HG03060 (cell line): ENCODE measurements at regions not wholly inside any gene's neighbourhood (a gene's known extent, or its start where the extent isn't known, plus 50 kb on each side); places are given as distances from the start of the nearest gene placed in this dataset.

ENCODE experiments used
- ATAC-seq: cut with Tn5 transposase; IDR thresholded peaks from one replicate; pipeline ENCODE4 v1.9.1; 2021; ENCODE audit warnings: low read depth, moderate number of reproducible peaks; ENCODE audit not compliant: unreplicated experiment

DNA sequence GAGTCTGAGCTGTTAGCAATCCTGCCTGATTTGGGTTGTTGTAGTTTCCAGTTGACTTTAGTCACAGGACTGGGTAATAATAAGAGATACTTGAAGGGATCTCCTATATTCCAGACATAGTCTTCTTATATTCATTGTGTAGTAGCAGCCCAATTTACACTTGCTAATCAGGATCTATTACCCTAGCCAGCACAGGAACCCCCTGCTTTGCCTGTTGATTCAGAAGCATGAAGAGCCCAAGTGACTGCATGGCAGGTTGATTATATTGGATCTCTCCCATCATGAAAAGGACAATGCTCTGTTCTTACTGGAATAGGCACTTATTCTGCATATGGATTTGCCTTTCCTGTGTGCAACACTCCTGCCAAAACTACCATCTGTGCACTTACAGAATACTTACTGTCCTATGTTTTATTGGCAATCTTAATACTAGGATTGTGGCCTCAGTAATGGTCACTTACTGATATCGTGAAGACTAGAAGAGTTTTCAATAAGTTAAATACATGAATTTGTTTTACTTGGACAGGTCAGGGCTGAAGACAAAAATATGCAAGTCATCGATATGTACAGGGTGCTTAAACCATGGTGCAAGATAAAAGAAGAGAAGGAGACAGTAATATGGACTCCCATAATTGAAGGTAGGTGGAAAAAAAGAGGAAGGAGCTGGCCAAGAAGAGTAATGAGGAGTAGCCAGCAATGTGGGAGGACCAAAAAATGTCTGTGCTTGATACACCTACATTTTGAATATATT lies 304.1 kb downstream of the MCTP2 start:
- no peak for ATAC-seq

DNA sequence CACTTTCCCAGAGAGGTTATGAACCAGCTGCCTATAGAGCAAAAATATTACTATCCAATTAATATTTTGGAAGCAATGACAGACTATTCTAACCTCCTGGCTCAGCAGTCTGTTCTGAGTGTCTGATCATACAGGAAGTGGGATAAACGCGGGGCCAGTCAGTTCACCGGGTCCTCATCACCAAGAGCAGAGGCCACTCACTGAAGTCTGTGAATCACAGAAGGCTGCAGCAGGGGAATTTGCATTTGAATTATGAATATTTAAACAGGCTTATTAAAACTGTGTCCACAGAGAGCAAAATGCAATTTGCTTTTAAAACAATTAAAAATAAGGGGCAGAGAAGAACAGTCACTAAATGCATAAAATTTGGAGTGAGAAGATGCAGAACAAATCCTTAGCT lies 305.2 kb downstream of the MCTP2 start:
- ATAC-seq = no peak

- ATAC-seq = no peak
Observed at GRCh38 chr15:94538280-94538679, 306.9 kb downstream of the MCTP2 start.

GRCh38 chr15:94542391-94542790 lies 311.0 kb downstream of the MCTP2 start:
- ATAC-seq = no peak

GRCh38 chr15:94546808-94547207 lies 315.4 kb downstream of the MCTP2 start:
- ATAC-seq = no peak

GRCh38 chr15:94547711-94548110 lies 316.4 kb downstream of the MCTP2 start:
- ATAC-seq = no peak

DNA sequence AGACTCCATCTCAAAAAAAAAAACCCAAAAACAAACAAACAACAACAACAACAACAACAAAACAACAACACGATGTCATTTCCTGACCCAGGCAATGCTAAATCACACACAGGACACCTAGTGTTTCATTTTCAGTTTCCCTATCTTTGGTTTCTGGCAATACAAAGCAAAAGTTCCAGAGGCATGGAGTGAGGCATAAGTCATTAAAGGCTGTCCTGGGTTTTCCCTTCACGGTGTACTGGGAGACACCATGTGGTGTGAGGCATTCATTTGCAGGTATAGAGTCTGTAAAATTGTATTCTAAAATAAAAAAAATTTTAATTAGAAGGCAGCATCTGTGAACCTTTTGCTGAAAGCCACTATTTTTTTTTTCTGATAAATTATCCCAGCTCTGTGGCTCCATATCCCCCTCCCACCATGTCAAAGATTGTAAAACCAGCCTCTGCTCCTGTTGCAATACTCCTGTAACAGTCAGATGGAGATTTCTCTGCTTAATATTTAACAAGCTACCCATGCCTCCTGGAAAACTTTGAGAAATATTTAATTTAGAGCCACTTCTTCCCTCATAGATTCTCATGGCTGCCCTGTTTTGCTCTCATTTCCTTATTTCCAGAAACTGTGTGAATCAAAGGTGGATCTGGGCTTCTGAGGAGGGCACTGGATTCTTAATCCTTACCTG lies 324.6 kb downstream of the MCTP2 start:
- ATAC-seq = no peak

DNA sequence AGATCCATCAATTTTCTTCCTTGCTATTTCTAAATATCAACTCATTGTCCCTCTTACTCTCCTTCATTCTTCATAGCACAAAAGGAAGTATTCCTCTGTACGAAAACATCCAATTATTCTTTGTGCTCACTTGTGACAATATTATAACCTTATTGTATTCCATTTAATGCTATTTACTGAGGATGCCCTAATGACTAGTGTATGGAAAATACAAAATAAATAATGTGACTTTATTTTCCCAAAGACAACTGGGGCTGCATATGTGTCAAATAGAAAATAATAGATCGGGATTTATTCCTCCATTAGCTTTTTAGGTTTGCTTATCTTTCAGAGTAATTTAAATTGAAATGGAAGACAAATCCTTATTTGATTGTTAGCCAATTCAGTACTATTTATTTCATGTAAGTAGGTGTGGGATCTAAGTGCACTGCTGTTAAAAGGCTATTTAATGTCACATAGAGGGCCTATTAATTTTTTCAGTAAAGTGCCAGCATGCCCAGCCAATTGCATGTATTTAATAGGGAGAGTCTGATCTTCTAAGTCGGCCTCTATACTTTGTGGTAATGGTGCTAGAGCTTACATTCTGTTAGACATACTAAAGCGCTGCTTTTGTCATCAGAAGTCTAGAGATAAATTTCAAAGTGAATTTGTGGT lies 329.8 kb downstream of the MCTP2 start:
- ATAC-seq = no peak

DNA sequence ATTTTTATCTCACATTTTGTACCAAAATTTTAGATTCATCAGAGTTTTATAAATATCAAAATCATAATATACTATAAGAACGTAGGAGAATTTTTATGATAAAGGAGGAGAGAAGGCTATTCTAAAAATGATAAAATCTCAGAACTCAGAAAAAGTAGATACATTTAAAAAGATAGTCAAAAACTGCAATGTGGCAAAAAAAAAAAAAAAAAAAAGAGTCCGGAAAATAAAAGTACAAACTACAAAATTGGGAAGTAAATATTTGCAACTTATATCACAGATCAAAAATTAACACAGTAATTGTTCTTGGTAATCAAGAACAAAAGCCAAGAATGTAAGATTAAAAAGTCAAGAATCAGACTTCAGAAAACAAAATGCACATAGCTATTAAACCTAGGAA lies 332.1 kb downstream of the MCTP2 start:
- ATAC-seq = no peak

DNA sequence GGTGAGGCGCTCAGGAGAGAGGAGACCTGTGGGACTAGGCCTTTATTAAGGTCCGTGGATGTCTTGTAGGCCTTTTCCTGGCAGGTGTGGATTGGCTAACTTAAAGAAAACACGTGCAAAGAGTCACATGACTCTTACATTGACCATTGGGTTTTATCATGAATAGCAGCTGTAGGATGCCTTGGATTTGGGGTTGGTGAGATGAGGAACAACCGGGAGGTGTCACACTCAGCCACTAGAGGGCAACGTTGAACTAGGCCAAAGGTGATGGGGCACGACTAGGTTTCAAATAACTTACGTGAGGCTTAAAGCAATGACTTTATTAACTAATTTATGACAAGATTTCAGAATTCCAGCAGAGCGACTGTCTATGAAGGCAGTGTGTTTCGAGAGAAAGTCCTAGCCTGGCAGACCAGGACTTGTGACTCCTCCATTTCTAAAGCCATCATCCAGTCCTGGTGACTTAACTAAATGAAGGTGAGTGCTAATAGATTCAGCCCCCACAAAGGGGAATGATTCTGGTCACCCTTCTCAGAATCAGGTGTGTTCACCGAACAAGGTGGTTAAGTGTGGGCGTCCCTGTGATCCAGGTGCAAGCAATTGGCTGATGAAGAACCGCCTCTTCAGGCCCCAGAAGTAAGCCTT lies 345.6 kb downstream of the MCTP2 start:
- no peak for ATAC-seq

DNA sequence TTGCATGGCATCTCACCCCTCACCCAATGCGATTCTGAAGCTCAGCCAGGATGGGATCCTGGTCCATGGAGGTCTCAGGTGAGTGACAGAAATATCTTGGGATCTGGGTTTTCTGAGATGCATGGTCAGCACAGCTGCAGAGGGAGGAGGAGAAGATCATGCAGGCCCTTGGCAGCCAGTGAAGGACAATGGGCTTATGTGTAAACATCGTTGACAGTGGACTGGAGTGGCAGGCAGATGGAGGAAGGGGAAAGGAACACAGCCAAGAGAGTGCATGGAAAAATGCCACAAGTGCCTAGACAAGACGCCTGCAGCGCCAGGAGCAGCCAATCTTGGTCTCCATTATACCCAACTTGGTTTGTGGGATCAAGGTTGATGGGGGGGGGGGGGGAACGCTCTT lies 347.9 kb downstream of the MCTP2 start:
- ATAC-seq = no peak

GRCh38 chr15:94580211-94580885 lies 349.0 kb downstream of the MCTP2 start:
- no peak for ATAC-seq

DNA sequence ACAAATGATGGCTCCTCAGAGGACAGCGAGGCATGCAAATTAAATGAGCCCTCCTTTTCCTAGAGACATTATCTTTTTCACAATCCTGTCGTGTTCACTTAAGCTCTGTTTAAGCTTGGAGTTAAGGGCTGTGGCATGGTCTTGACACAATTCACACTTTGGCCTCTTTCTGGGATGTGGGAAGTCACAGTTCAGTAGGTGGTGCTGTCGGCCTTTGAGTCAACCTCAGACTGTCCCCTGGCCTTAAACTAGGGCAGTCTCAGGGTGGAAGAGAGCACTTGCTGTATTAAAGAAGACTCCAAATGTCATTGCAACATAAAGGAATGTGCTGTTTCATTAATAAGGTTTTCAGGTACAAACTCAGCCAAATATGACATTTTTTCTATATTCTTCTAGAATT lies 351.0 kb downstream of the MCTP2 start:
- no peak for ATAC-seq

GRCh38 chr15:94584833-94585244 lies 353.5 kb downstream of the MCTP2 start:
- ATAC-seq = peak; percentile 70

- ATAC-seq = peak; percentile 69
Observed at GRCh38 chr15:94586099-94586498, 354.7 kb downstream of the MCTP2 start.

DNA sequence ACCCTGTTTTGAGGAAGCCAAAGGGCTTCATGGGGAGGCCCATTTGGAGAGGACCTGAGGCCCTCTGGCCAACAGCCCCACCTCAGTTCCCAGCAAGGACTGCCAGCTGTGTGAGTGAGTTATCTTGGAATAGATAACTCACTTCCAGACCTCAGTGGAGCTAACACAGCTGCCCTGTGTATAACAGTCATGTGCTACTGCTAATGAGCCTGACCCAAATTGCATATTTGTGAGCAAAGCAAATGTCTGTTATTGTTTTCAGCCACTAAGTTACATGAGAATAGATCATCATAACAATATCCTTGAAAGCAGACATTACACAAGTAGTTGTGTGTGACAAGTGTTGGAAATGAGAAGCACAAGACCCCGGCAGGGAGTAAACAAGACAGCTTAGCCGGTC lies 355.8 kb downstream of the MCTP2 start:
- ATAC-seq = no peak

DNA sequence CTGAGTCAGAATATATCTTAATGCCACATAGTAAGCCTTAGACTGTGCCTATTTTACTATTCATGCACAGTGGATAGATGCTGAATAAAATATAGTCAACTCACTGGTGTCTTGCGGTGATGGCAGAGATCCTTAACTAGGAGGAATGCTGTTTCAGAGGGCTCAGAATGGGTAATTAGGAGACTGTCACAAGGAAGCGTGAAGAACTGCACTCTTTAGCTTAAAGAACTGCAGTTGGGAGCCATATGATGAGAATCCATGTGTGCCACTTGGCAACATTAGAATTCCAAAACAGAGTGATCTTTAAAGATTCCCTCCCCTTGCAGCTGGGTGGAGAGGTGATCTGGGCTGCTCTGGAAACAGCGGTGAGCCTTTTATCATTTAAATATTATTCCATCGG lies 357.6 kb downstream of the MCTP2 start:
- ATAC-seq = no peak

- no peak for ATAC-seq
Observed at GRCh38 chr15:94592495-94592894, 361.1 kb downstream of the MCTP2 start.

GRCh38 chr15:94596707-94597106 lies 365.3 kb downstream of the MCTP2 start:
- ATAC-seq = no peak

DNA sequence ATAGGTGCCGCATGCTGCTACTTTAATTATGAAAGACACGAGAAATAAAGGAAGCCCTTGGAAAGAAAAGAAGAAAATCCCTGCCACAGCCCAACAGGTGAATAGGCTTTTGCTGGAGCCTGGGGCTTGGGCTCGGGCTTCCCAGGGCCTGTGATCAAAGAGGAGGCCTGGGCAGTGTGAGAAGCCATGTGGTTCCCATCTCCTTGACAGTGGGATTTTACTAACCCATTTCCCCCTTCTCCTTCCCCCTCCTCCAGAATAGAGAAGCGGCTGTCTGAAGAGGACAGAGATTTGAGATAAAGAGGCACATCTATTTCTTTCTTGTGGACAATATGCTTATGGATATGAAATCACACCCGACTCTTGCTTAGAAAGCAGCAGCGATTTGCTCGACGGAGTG lies 369.1 kb downstream of the MCTP2 start:
- ATAC-seq = no peak
